HEK293T (cell line): ENCODE measurements at regions not wholly inside any gene's neighbourhood (a gene's known extent, or its start where the extent isn't known, plus 50 kb on each side); places are given as distances from the start of the nearest gene placed in this dataset.

Experiments used
- CTCF ChIA-PET: fragments of 350-600 bp; formaldehyde crosslinking; extraction: SDS; loops from one replicate; lab custom pipeline; 2021; ENCODE audit warnings: antibody characterized with exemption, inconsistent platforms; lab: Yijun Ruan, JAX
- POLR2A ChIA-PET: fragments of 350-600 bp; formaldehyde crosslinking; extraction: SDS; loops from one replicate; lab custom pipeline; 2020; ENCODE audit warnings: antibody characterized with exemption, inconsistent platforms; lab: Yijun Ruan, JAX
- DNase-seq: peaks from one replicate; pipeline ENCODE4 v3.0.0; 2012; ENCODE audit warnings: mixed read lengths; ENCODE audit errors: extremely low spot score
- ARNT ChIP-seq: fragments of 450-650 bp; IDR thresholded peaks from 2 replicates; pipeline ENCODE4 v1.6.1; 2017; ENCODE audit warnings: mild to moderate bottlenecking
- BHLHE40 ChIP-seq: fragments of 450-650 bp; IDR thresholded peaks from 2 replicates; pipeline ENCODE4 v1.6.1; 2016; ENCODE audit warnings: mild to moderate bottlenecking, moderate library complexity, borderline replicate concordance
- CTBP1 ChIP-seq: fragments of 450-650 bp; IDR thresholded peaks from 2 replicates; pipeline ENCODE4 v1.6.1; 2016; ENCODE audit warnings: borderline replicate concordance
- ELF4 ChIP-seq: fragments of 450-650 bp; IDR thresholded peaks from 2 replicates; pipeline ENCODE4 v1.6.1; 2017; ENCODE audit warnings: antibody characterized with exemption
- FOXA1 ChIP-seq: fragments of 450-650 bp; IDR thresholded peaks from 2 replicates; pipeline ENCODE4 v1.6.1; 2016; ENCODE audit warnings: mild to moderate bottlenecking
- FOXK2 ChIP-seq: fragments of 450-650 bp; IDR thresholded peaks from 2 replicates; pipeline ENCODE4 v1.6.1; 2016; ENCODE audit warnings: mild to moderate bottlenecking
- FOXM1 ChIP-seq: fragments of 450-650 bp; IDR thresholded peaks from 2 replicates; pipeline ENCODE4 v1.6.1; 2017; ENCODE audit warnings: mild to moderate bottlenecking, borderline replicate concordance
- HDGF ChIP-seq: fragments of 450-650 bp; IDR thresholded peaks from 2 replicates; pipeline ENCODE4 v1.6.1; 2017; ENCODE audit warnings: antibody characterized with exemption, borderline replicate concordance
- L3MBTL2 ChIP-seq: fragments of 450-650 bp; conservative IDR thresholded peaks from 2 replicates; pipeline ENCODE4 v1.6.1; 2016; ENCODE audit warnings: mild to moderate bottlenecking
- LEF1 ChIP-seq: fragments of 450-650 bp; IDR thresholded peaks from 2 replicates; pipeline ENCODE4 v1.6.1; 2017; ENCODE audit warnings: mild to moderate bottlenecking, borderline replicate concordance
- NFRKB ChIP-seq: fragments of 450-650 bp; IDR thresholded peaks from 2 replicates; pipeline ENCODE4 v1.6.1; 2016; ENCODE audit warnings: mild to moderate bottlenecking, moderate library complexity
- PKNOX1 ChIP-seq: fragments of 450-650 bp; IDR thresholded peaks from 2 replicates; pipeline ENCODE4 v1.6.1; 2016
- SP1 ChIP-seq: fragments of 450-650 bp; IDR thresholded peaks from 2 replicates; pipeline ENCODE4 v1.6.1; 2017
- SUZ12 ChIP-seq: fragments of 450-650 bp; IDR thresholded peaks from 2 replicates; pipeline ENCODE4 v1.6.1; 2016; ENCODE audit warnings: mild to moderate bottlenecking
- TARDBP ChIP-seq: fragments of 450-650 bp; IDR thresholded peaks from 2 replicates; pipeline ENCODE4 v1.6.1; 2016
- ZNF384 ChIP-seq: fragments of 450-650 bp; IDR thresholded peaks from 2 replicates; pipeline ENCODE4 v1.6.1; 2016

GRCh38 chr10:44016589-44017482 lies 368.1 kb downstream of the CXCL12 start:
- ChIA-PET CTCF (interaction anchor here (0.7 kb wide), 1 partner anchor 981 kb away, joined by 3 read pairs; no protein-coding TSS in a partner anchor), POLR2A (no interaction called here)
- TF ChIP-seq FOXA1 (no peak), NFRKB (no peak), LEF1 (no peak), ARNT (no peak), L3MBTL2 (no peak), FOXM1 (no peak), CTBP1 (no peak), PKNOX1 (no peak), TARDBP (no peak), ZNF384 (no peak), ELF4 (no peak), HDGF (no peak), SP1 (no peak), BHLHE40 (no peak), SUZ12 (no peak), FOXK2 (no peak)
- no peak for DNase-seq

GRCh38 chr10:44015702-44016500 lies 367.2 kb upstream of the ZNF32 start:
- ChIA-PET POLR2A (no interaction called here), CTCF (interaction anchor here (0.7 kb wide), 1 partner anchor 982 kb away, joined by 3 read pairs; no protein-coding TSS in a partner anchor)
- TF ChIP-seq ZNF384 (no peak), SUZ12 (no peak), ARNT (no peak), BHLHE40 (no peak), FOXM1 (no peak), NFRKB (no peak), L3MBTL2 (no peak), HDGF (no peak), FOXK2 (no peak), FOXA1 (no peak), LEF1 (no peak), PKNOX1 (no peak), ELF4 (no peak), CTBP1 (no peak), TARDBP (no peak)
- DNase-seq = no peak

GRCh38 chr10:44014644-44015250 lies 366.1 kb upstream of the ZNF32 start:
- no peak for DNase-seq
- POLR2A ChIA-PET = no interaction called here
- CTCF ChIA-PET = interaction anchor here (1.1 kb wide), 1 partner anchor 329 kb away, joined by 3 read pairs; no protein-coding TSS in a partner anchor

GRCh38 chr10:44013981-44014380 lies 365.3 kb upstream of the ZNF32 start:
- TF ChIP-seq SP1 = no peak
- POLR2A ChIA-PET = no interaction called here
- DNase-seq = no peak
- CTCF ChIA-PET = no interaction called here

More at GRCh38 chr10:44014644-44015250, 366.1 kb upstream of the ZNF32 start:
- no peak for TF ChIP-seq BHLHE40

- CTCF ChIA-PET = no interaction called here
- no peak for DNase-seq
- TF ChIP-seq L3MBTL2 (no peak), FOXK2 (no peak), ELF4 (no peak), FOXA1 (no peak), SUZ12 (no peak), PKNOX1 (no peak), BHLHE40 (no peak), SP1 (no peak), FOXM1 (no peak), TARDBP (no peak), ZNF384 (no peak), CTBP1 (no peak), LEF1 (no peak), ARNT (no peak), HDGF (no peak), NFRKB (no peak)
- POLR2A ChIA-PET = no interaction called here
These were observed 364.2 kb upstream of the ZNF32 start for GRCh38 chr10:44012921-44013320.
